H1 (cell line): ENCODE measurements at regions not wholly inside any gene's neighbourhood (a gene's known extent, or its start where the extent isn't known, plus 50 kb on each side); places are given as distances from the start of the nearest gene placed in this dataset.

ENCODE experiments used
- ASH2L ChIP-seq: fragments of 200-600, 300-600 bp; sonication (generic); IDR thresholded peaks from one replicate; pipeline ENCODE4 v1.7.1; 2017; ENCODE audit warnings: low read length
- BRCA1 ChIP-seq: IDR thresholded peaks from 2 replicates; pipeline ENCODE4 v1.6.1; 2012; ENCODE audit warnings: low read depth, low read length, improper control_type of control experiment
- HDAC6 ChIP-seq: IDR thresholded peaks from one replicate; pipeline ENCODE4 v1.7.1; 2012; ENCODE audit warnings: low read depth, mild to moderate bottlenecking, inconsistent platforms, low read length, moderate library complexity
- NANOG ChIP-seq: IDR thresholded peaks from 2 replicates; pipeline ENCODE4 v1.6.1; 2011; ENCODE audit warnings: low read length, low read depth, mild to moderate bottlenecking, inconsistent platforms; ENCODE audit not compliant: insufficient read depth, poor library complexity, severe bottlenecking
- POLR2AphosphoS5 ChIP-seq: IDR thresholded peaks from 2 replicates; pipeline ENCODE4 v1.6.1; 2011; ENCODE audit warnings: low read depth, low read length
- RNF2 ChIP-seq: fragments of 200-900, 300-1000 bp; sonication (generic); IDR thresholded peaks from 2 replicates; pipeline ENCODE4 v1.7.1; 2016; ENCODE audit warnings: borderline replicate concordance, low read depth, mild to moderate bottlenecking, antibody characterized with exemption, low read length; ENCODE audit not compliant: poor library complexity, severe bottlenecking; ENCODE audit errors: missing control alignments
- SIN3A ChIP-seq, 2 experiments: IDR thresholded peaks in 1 of 2; conservative IDR thresholded peaks in 1 of 2; 2 replicates each; pipeline ENCODE4 v1.6.1; 2011 to 2012; ENCODE audit warnings: low read length in 2 of 2, improper control_type of control experiment in 1 of 2, low read depth in 1 of 2, mild to moderate bottlenecking in 1 of 2
- TAF1 ChIP-seq: IDR thresholded peaks from 2 replicates; pipeline ENCODE4 v1.6.1; 2011; ENCODE audit warnings: mild to moderate bottlenecking, low read depth, low read length
- TCF12 ChIP-seq: IDR thresholded peaks from 2 replicates; pipeline ENCODE4 v1.6.1; 2011; ENCODE audit warnings: low read depth, mild to moderate bottlenecking, low read length
- YY1 ChIP-seq: IDR thresholded peaks from 2 replicates; pipeline ENCODE4 v1.6.1; 2011; ENCODE audit warnings: low read depth, mild to moderate bottlenecking, low read length
- TF ChIP-seq, protein P1 (sequence below): fragments of 300-600 bp; sonication (generic); IDR thresholded peaks from 2 replicates; pipeline ENCODE4 v1.7.1; 2012; ENCODE audit warnings: low read length, moderate library complexity, mild to moderate bottlenecking, inconsistent platforms; ENCODE audit not compliant: insufficient replicate concordance

DNA sequence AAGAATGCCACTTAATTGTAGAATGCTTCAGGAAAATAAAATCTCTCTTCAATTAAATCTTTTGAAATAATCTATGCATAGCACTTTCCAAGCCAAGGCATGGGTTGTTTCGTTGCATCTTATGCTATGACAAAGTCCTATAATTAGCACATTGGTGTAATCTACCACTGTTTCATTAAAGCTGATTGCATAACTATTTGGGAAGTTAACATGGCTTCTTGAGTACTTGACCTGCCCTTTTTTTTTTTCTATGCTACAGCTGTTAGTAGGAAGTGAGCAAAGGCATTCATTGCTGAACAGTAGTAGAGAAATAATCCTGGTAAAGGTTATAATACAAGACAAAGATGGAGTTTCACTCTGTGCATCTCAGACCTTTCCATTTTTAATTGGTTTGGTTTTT, 557.2 kb upstream of the CELF2 start (continued):
- TF ChIP-seq, protein P1, sequence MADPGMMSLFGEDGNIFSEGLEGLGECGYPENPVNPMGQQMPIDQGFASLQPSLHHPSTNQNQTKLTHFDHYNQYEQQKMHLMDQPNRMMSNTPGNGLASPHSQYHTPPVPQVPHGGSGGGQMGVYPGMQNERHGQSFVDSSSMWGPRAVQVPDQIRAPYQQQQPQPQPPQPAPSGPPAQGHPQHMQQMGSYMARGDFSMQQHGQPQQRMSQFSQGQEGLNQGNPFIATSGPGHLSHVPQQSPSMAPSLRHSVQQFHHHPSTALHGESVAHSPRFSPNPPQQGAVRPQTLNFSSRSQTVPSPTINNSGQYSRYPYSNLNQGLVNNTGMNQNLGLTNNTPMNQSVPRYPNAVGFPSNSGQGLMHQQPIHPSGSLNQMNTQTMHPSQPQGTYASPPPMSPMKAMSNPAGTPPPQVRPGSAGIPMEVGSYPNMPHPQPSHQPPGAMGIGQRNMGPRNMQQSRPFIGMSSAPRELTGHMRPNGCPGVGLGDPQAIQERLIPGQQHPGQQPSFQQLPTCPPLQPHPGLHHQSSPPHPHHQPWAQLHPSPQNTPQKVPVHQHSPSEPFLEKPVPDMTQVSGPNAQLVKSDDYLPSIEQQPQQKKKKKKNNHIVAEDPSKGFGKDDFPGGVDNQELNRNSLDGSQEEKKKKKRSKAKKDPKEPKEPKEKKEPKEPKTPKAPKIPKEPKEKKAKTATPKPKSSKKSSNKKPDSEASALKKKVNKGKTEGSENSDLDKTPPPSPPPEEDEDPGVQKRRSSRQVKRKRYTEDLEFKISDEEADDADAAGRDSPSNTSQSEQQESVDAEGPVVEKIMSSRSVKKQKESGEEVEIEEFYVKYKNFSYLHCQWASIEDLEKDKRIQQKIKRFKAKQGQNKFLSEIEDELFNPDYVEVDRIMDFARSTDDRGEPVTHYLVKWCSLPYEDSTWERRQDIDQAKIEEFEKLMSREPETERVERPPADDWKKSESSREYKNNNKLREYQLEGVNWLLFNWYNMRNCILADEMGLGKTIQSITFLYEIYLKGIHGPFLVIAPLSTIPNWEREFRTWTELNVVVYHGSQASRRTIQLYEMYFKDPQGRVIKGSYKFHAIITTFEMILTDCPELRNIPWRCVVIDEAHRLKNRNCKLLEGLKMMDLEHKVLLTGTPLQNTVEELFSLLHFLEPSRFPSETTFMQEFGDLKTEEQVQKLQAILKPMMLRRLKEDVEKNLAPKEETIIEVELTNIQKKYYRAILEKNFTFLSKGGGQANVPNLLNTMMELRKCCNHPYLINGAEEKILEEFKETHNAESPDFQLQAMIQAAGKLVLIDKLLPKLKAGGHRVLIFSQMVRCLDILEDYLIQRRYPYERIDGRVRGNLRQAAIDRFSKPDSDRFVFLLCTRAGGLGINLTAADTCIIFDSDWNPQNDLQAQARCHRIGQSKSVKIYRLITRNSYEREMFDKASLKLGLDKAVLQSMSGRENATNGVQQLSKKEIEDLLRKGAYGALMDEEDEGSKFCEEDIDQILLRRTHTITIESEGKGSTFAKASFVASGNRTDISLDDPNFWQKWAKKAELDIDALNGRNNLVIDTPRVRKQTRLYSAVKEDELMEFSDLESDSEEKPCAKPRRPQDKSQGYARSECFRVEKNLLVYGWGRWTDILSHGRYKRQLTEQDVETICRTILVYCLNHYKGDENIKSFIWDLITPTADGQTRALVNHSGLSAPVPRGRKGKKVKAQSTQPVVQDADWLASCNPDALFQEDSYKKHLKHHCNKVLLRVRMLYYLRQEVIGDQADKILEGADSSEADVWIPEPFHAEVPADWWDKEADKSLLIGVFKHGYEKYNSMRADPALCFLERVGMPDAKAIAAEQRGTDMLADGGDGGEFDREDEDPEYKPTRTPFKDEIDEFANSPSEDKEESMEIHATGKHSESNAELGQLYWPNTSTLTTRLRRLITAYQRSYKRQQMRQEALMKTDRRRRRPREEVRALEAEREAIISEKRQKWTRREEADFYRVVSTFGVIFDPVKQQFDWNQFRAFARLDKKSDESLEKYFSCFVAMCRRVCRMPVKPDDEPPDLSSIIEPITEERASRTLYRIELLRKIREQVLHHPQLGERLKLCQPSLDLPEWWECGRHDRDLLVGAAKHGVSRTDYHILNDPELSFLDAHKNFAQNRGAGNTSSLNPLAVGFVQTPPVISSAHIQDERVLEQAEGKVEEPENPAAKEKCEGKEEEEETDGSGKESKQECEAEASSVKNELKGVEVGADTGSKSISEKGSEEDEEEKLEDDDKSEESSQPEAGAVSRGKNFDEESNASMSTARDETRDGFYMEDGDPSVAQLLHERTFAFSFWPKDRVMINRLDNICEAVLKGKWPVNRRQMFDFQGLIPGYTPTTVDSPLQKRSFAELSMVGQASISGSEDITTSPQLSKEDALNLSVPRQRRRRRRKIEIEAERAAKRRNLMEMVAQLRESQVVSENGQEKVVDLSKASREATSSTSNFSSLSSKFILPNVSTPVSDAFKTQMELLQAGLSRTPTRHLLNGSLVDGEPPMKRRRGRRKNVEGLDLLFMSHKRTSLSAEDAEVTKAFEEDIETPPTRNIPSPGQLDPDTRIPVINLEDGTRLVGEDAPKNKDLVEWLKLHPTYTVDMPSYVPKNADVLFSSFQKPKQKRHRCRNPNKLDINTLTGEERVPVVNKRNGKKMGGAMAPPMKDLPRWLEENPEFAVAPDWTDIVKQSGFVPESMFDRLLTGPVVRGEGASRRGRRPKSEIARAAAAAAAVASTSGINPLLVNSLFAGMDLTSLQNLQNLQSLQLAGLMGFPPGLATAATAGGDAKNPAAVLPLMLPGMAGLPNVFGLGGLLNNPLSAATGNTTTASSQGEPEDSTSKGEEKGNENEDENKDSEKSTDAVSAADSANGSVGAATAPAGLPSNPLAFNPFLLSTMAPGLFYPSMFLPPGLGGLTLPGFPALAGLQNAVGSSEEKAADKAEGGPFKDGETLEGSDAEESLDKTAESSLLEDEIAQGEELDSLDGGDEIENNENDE: no peak
- TF ChIP-seq POLR2AphosphoS5: no peak
- TF ChIP-seq ASH2L: no peak
- TF ChIP-seq RNF2: no peak
- no peak for TF ChIP-seq TCF12
- TF ChIP-seq YY1: no peak
- TF ChIP-seq TAF1: no peak
- TF ChIP-seq BRCA1: no peak
- no peak for TF ChIP-seq NANOG
- no peak for TF ChIP-seq HDAC6
- TF ChIP-seq SIN3A (conservative IDR thresholded peaks at IDR 0.05 in 1 of 2, IDR thresholded peaks at IDR 0.05 in 1 of 2; ENCODE audit: low read depth in 1 of 2, low read length in 2 of 2): no peak
